Right atrium auricular region (tissue), 2 donors: ENCODE measurements at regions not wholly inside any gene's neighbourhood (a gene's known extent, or its start where the extent isn't known, plus 50 kb on each side); places are given as distances from the start of the nearest gene placed in this dataset.

Experiments used
- DNase-seq: peaks from one replicate; pipeline ENCODE4 v3.0.0-alpha.2; 2019; ENCODE audit warnings: low spot score
- H3K27ac ChIP-seq, 2 donors: fragments of 200-600 bp; sonication (generic); 1 replicate in 1 of 2; 2 replicates in 1 of 2; pipeline ENCODE4 v1.5.1; 2016 to 2019
- H3K27me3 ChIP-seq, 2 donors: fragments of 200-600 bp; sonication (generic); one replicate each; pipeline versions ENCODE4 v1.5.1 to v1.6.0; 2017 to 2019
- H3K36me3 ChIP-seq: fragments of 200-600 bp; sonication (generic); one replicate; pipeline ENCODE4 v1.5.1; 2016
- H3K4me1 ChIP-seq, 2 donors: fragments of 200-600 bp; sonication (generic); one replicate each; pipeline versions ENCODE4 v1.5.1 to v1.6.0; 2017 to 2019
- H3K4me3 ChIP-seq, 2 donors: fragments of 200-600 bp; sonication (generic); 1 replicate in 1 of 2; 2 replicates in 1 of 2; pipeline ENCODE4 v1.5.1; 2017 to 2019; ENCODE audit warnings: mild to moderate bottlenecking in 1 of 2, moderate library complexity in 1 of 2
- H3K9me3 ChIP-seq, 2 donors: fragments of 200-600 bp; sonication (generic); one replicate each; pipeline ENCODE4 v1.5.1; 2019
- TF ChIP-seq, protein P1 (sequence below), 2 donors: fragments of 200-600 bp; sonication (generic); IDR thresholded peaks; one replicate each; pipeline ENCODE4 v1.5.1; 2019; ENCODE audit warnings: antibody characterized with exemption in 2 of 2

DNA sequence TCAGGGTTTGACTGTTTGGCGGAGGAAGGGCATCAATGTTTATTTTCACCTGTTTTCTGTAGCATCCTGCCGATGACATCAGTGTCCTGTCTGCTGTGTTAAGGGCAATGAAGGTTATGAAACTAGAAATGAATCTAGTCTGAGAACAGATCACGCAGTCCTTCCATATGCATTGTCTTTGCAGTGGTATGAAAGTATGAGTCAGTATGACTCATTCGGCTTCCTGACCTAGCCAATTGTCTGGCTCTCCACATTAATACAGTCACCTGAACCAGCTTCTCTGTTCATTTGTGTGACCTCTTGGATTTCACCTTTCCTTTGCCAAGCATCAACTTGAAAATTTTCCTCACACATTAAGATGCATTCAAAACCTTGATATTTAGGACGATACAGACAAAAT, 353.8 kb downstream of the RND3 start:
- Histone ChIP-seq H3K4me1 (no peaks in the 10 kb centered on the region), H3K4me3 (no peak overlapping the region), H3K27me3 (no peaks in the 10 kb centered on the region), H3K36me3 (no peaks in the 10 kb centered on the region), H3K27ac (no peak overlapping the region), H3K9me3 (no peaks in the 10 kb centered on the region)
- TF ChIP-seq, protein P1, sequence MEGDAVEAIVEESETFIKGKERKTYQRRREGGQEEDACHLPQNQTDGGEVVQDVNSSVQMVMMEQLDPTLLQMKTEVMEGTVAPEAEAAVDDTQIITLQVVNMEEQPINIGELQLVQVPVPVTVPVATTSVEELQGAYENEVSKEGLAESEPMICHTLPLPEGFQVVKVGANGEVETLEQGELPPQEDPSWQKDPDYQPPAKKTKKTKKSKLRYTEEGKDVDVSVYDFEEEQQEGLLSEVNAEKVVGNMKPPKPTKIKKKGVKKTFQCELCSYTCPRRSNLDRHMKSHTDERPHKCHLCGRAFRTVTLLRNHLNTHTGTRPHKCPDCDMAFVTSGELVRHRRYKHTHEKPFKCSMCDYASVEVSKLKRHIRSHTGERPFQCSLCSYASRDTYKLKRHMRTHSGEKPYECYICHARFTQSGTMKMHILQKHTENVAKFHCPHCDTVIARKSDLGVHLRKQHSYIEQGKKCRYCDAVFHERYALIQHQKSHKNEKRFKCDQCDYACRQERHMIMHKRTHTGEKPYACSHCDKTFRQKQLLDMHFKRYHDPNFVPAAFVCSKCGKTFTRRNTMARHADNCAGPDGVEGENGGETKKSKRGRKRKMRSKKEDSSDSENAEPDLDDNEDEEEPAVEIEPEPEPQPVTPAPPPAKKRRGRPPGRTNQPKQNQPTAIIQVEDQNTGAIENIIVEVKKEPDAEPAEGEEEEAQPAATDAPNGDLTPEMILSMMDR (IDR thresholded peaks at IDR 0.05), result no peak
- no peak for DNase-seq

GRCh38 chr2:150129921-150130575, 357.4 kb downstream of the RND3 start:
- H3K27me3 ChIP-seq, result no peaks in the 10 kb centered on the region
- H3K9me3 ChIP-seq, result no peaks in the 10 kb centered on the region
- no peaks in the 10 kb centered on the region for H3K36me3 ChIP-seq
- H3K4me3 ChIP-seq, result no peak overlapping the region
- no peaks in the 10 kb centered on the region for H3K4me1 ChIP-seq
- H3K27ac ChIP-seq, result no peak overlapping the region
- DNase-seq, result no peak
- TF ChIP-seq, protein P1 (IDR thresholded peaks at IDR 0.05), result no peak

- Histone ChIP-seq H3K36me3 (no peaks in the 10 kb centered on the region), H3K27ac (no peak overlapping the region), H3K4me1 (no peaks in the 10 kb centered on the region), H3K4me3 (no peak overlapping the region), H3K27me3 (no peaks in the 10 kb centered on the region), H3K9me3 (no peaks in the 10 kb centered on the region)
- DNase-seq, result no peak
- TF ChIP-seq, protein P1 (IDR thresholded peaks at IDR 0.05), result no peak
Observed at GRCh38 chr2:150127995-150128394, 359.5 kb downstream of the RND3 start.

DNA sequence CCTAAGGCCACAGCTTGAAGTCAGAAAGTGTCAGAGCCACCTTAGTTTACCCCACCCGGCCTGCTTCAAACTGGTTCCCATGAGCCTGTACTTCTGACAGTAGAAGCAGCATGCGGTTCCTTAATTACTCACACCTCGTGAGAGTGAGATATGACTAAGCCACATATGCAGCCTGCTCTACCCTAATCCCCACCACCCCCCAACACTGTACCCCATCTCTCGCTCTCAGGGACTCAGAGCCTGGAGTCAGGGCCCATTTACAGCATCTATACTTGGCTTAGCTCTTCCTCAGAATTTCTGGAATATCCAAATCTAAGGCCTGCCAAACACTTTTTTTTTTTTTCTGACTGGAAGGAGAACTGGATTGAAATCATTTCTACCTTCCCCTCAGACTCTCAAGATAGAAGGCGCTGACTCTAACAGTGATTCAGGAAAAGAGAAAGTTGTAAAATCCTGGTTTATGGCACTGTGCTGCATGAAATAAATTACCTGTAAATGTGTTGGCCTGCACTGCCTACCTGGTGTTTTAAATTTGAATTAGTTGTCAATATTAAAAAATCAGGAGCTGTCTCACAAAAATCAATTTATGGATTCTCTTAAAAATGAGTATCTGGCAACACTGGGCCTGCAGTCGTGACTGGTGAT, 360.0 kb downstream of the RND3 start:
- Histone ChIP-seq H3K36me3 (no peaks in the 10 kb centered on the region), H3K4me3 (no peak overlapping the region), H3K9me3 (no peaks in the 10 kb centered on the region), H3K4me1 (no peaks in the 10 kb centered on the region), H3K27me3 (no peaks in the 10 kb centered on the region), H3K27ac (no peak overlapping the region)
- TF ChIP-seq, protein P1 (IDR thresholded peaks at IDR 0.05), result no peak
- no peak for DNase-seq

DNA sequence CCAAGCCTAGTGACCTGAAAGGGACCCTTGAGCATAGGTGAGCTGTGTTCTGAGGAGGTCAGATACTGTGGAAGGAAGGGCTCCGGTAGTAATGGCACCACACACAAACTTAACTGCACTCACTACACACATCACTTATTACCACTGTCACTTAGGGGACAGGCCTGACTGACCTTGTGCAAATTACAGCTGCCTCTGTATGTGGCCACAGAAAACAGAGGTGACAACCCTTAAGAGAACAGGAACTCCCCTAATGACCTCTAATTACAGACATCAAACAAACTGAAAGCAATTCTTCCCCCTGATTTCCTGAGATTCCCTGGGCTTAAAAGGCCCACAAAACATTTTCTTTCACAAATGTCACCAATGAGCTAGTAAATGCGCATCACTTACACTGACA, 360.6 kb downstream of the RND3 start:
- no peaks in the 10 kb centered on the region for H3K4me1 ChIP-seq
- TF ChIP-seq, protein P1 (IDR thresholded peaks at IDR 0.05), result no peak
- no peak overlapping the region for H3K4me3 ChIP-seq
- DNase-seq, result no peak
- H3K27me3 ChIP-seq, result no peaks in the 10 kb centered on the region
- no peaks in the 10 kb centered on the region for H3K9me3 ChIP-seq
- H3K27ac ChIP-seq, result no peak overlapping the region
- H3K36me3 ChIP-seq, result no peaks in the 10 kb centered on the region
